Activated naive CD8-positive, alpha-beta T cell treated with anti-CD3 and anti-CD28 coated beads, Interleukin-2, amount 50 U/mL, for 16 hours (primary cell): ENCODE measurements at regions not wholly inside any gene's neighbourhood (a gene's known extent, or its start where the extent isn't known, plus 50 kb on each side); places are given as distances from the start of the nearest gene placed in this dataset.
"Not testable (repeated sequence)": the region's sequence is repeated elsewhere in the genome, so short reads cannot be mapped to it uniquely, and the experiment has no call there.

ENCODE experiments used
- DNase-seq: peaks from one replicate; pipeline ENCODE4 v3.0.0-alpha.2; 2020; ENCODE audit warnings: low read depth, low spot score

DNA sequence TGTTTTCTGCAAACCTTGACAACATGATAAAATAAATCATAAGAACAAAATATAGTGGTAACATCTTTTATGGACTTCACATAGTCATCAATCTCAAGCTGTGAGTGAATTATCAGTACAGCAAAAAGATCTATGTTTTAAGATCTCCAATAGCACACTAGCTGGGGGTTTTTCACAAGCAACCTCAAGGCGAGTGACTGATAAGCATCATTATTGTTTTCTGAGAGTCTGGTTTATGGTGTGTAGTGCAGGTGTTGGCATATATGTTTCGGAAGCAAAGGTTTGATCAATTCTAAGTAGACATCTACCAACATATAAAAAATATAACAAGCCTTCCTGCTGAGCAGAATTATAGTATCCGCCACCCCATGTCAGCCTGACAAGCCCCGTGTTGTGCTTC, 403.8 kb upstream of the MGMT start:
- DNase-seq, result no peak

DNA sequence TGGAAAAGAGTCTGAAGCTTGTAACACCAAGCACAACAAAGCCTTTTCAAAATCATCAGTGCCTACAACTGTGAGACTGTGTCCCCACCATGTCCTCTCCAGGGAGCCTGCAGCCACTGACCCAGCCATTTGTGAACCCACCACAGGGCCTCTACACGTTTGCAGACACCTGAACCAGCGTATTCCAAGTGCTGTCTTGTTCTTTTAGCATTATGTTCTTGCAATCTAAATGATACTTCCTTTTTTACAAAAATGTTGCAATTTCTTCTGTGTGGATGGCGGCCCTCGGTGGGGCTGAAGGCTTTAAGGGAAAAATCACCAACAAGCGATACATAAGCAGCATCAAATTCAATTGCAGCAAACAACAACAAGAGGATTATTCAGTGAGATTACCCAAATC, 403.2 kb upstream of the MGMT start:
- DNase-seq, result no peak

DNA sequence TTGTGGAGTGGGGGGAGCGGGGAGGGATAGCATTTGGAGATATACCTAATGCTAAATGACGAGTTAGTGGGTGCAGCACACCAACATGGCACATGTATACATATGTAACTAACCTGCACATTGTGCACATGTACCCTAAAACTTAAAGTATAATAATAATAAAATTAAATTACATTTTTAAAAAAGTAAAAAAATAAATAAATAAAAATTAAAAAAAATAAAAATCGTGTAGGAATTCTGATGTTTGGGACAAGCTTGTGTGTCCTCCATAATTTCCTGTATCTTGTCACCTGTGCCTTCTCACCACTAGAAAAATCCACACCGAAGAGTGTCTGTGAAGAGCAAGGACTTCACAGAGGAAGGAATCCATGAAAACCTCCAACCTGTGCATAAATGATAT, 400.5 kb upstream of the MGMT start:
- DNase-seq, result not testable (repeated sequence)

DNA sequence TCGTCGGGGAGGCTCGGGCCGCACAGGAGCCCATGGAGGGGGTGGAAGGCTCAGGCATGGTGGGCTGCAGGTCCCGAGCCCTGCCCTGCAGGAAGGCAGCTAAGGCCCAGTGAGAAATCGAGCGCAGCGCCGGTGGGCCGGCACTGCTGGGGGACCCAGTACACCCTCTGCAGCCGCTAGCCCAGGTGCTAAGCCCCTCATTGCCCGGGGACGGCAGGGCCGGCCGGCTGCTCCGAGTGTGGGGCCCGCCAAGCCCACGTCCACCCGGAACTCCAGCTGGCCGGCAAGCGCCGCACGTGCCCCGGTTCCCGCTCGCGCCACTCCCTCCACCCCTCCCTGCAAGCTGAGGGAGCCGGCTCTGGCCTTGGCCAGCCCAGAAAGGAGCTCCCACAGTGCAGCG, 395.6 kb upstream of the MGMT start:
- not testable (repeated sequence) for DNase-seq

DNA sequence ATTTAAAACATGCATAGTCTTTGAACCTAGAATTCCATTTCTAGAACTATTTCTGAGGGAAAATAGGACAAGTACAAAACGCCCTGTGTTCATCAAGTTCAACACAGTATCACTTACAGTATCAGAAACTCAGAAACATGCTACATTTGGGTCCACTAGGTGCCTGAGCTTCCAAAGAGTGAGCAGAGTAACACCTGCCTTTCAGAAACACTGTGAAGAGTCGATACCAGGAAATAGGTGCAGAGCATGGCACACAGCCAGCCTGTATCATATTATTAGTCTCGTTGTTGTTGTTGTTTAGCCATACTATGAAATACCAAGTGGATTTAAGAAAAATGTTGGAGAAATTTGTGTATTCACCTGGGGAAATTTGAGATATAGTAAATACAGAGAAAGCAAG, 392.1 kb upstream of the MGMT start:
- no peak for DNase-seq

DNA sequence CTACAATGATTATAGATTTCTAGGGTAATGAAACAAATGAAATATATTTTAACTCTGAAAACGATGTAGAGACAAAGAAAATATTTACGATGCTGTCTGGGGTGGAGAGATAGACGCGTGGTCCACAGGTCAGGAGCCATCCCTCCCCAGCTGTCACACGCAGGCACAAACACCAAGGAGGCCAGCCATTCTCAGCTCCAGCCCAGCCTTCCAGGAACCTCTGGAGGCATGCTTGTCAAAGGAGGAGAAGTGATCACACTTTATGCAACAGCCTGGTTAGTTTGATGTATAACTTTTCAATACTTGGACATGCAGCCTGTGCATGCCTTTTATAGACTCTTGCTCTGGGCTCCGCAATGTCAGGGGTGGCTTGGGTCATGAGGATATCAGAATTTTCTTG, 391.5 kb upstream of the MGMT start:
- DNase-seq, result no peak

DNA sequence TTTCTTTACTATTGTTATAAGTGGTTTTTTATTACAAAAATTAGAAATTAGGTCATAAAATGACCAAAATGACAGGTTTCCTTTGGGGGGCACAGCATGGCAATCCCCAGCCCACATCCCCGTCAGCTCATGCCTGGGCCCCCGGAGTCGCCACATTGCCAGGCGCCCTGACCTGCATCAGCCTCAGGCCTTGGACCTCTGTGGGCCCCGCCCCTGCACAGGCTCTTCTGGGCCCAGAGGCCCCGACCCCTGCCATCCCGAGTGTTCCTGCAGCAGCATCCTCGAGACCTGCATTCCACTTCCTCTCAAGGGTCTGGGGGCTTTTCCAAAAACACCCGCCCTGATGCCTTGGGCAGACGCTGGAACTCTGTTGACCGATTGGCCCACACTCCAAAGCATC, 391.1 kb upstream of the MGMT start:
- DNase-seq, result no peak

DNA sequence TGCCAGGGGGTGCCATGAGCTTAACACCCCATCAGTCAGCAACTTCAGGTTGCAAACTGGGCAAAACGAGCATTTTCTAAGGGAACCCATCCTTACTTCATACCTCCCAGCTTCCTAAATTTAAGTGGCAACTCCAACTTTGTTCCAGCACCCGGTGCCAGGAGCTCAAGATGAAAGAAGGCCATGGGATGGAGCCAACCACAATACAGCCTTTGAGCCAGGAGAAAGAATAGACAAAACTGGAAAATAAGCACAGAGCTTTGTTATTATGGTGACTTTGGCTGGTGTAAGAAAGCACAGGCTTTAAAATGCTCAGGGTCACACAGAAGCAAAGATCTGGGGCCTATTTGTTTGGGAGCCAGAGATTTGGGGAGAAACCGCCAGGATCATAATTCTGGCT, 388.7 kb upstream of the MGMT start:
- no peak for DNase-seq

DNA sequence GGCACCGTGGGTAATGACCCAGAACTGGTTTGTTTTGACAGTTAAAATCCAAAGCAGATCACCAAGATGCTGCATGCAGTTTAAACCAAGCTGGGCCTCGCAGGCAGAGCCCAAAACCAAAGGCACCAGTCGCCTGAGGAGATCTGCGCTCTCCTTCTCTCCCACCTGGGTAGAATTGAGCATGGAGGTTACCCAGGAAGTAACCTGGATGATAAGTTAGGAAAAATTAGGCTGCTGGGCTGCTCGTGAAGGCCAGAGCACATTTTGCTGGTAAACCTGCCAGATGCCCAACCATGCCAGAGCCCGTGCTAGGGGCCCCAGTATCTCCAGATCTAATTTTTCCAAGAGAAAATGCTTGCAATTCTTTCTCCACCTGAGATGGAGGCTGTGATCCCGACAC, 388.3 kb upstream of the MGMT start:
- DNase-seq, result no peak

DNA sequence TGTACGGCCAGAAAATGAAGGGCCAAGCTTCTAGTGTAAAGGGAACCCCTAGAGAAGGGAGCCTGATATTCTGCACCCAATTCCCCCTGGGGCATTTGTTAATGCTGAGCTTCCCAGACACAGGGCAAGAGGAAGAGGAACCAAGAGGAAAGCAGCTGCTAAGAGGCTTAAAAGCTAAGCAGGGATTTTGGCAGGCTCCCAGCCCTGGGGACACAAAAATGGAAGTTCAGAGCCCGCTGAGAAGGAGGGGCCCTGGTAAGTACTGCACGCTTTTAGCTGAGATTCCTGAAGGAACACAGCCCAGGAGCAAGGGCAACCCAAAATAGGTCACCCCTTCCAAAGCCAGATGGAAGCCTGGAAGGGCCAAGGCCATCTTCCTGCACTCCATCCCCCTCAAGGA, 387.3 kb upstream of the MGMT start:
- no peak for DNase-seq

DNA sequence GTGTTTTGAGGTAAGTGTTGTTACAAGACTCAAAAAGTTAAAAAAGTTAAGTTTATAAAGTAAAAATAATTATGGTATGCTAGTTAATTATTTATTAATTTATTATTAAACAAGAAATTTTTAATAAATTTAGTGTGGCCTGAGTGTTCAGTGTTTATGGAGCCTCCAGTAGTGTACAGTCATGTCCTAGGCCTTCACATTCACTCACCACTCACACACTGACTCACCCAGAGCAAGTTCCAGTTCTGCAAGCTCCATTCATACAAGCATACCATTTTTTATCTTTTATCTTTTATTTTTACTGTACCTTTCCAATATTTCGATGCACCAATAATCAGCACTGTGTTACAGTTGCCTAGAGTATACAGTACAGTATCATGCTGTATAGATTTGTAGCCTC, 381.2 kb upstream of the MGMT start:
- no peak for DNase-seq

DNA sequence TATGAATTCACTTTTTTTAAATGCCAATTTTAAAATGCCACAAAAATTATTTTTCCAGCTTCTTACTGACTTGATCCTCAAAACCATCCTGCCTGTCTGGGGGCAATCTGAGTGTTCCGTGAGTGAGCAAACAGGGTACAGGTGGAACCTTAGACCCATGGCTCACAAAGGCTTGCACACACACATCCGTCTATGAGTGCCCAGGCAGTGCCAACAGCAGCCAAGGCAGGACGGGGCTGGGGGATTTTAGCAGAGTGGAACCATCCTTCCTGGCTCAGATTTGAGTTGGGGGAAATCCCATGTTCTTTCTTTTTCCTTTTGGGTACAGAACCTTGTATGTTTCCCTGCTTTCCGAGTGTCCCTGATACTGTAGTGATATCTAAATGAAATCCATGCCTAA, 377.7 kb upstream of the MGMT start:
- DNase-seq, result no peak

DNA sequence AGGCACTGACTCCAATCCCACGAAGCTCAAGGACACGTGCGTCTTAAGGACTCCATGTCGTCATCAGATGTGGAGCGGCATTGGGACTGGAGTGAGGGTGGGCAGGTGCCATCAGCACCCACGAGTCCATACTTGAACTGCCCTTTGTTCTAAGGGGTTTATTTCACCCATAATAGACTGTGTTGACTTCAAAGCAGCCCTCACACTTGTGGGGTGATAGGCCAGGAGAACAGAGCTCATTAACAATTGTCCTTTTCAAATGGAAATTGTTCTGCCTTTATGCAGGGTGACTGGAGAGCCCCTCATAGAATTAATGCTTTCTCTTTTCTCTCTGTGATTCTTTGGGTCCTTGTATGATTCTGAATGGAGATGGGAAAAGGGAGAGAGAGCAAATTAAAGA, 376.9 kb upstream of the MGMT start:
- DNase-seq, result no peak

DNA sequence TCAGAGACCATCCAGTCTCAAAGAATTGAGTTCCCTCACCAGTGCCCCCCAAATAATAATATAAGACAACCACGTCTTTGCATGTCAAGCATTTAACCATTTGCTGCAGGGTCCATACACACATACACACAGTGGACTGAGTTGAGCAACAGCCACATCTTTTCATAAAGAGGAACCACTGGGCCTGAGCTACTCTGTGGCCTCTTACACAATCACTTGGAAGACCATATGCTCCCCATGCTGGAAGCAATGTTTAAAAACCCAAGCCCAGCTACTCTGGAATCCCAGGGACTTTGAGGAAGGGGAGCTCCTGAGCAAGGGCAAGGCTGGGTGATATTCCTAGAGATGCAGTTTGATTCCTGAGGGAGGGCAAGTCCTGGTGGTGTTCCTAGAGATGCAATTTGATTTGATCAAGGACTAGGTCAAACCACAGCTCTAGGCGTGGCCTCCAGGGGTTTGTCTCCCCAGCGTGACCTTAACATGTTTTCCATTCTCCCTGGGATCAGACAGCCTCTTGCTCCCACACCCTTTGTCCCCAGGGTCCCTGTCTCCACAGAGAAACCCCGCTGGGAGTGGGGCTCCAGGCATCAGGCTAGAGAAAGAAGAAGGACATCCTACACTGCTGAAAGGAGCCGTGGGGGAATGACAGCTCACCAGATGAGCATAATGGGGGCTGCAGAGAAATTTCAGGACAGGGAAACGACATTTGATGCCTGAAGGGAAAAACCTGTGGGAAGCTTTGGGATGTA, 376.2 kb upstream of the MGMT start:
- DNase-seq, result no peak

DNA sequence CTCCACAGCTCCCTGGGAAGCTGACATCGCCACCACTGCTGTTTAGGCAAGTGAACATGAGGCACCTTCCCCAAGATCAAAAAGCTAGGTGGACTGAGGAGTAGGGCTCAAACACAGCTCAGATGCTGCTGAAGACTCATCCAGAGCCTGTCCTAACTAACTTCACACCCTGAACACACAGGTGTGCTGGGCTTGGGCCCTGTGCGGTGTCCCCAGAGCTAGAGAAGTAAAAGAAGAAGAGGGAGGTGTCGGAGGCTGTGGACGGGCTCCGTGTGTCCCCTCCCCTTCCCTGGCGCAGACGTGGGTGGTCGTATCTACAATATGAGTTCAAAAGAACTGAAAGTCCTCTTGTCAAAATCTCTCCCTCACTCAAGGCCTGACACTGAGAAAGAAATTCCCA, 373.4 kb upstream of the MGMT start:
- no peak for DNase-seq

DNA sequence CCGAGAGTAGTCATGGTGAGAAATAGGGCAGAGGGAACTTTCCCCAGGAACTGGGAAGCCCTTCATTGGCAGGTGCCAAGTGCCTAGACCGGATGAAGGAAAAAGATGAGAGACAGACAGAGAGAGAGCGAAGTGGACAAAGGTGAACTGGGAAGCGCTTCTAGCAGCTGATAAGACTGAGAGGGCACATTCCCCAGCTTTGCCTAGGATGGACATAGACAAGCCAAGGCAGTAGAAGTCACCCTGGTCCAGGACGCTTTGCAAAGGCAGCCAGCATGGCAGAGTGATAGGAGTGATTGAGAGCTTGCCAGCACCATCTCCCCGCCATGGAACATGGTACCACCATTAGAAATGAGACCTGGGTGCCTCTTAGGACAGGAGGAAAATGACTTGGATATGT, 372.8 kb upstream of the MGMT start:
- no peak for DNase-seq

DNA sequence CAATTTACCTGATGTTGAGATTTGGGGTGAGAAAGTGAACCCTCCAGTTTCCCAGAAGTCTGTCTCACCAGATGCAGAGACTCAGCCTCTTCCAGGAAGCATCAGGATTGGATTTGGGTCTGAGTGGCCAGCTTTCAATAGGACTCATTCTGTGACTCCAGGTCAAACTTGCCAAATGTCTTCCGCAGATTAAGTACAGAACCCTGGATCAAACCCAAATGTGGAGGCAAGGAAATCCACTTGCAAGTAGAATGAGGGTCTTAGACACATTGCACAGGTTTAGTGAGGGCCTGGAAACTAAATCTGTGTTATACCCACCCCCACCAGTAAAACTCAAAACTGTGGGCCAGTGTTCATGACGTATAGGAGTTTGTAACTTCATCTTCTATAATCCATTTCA, 372.2 kb upstream of the MGMT start:
- no peak for DNase-seq

DNA sequence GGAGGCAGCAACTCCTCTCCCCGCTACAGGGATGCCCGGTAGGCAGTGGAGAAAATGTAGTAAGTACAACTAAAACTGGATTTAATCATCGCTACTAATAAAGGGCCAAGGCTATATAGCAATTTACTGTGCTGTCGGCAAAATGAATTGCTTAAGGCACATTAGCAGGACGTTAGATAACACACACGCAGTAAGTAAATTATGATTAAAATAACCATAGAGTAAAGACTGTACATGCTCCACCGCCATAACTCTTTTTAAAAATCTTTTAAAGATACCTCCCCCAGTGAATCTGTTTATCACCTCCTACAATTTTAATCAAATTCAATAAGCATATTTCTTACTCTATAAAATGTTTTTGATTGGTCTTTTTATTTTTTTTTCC, 371.4 kb upstream of the MGMT start:
- no peak for DNase-seq

DNA sequence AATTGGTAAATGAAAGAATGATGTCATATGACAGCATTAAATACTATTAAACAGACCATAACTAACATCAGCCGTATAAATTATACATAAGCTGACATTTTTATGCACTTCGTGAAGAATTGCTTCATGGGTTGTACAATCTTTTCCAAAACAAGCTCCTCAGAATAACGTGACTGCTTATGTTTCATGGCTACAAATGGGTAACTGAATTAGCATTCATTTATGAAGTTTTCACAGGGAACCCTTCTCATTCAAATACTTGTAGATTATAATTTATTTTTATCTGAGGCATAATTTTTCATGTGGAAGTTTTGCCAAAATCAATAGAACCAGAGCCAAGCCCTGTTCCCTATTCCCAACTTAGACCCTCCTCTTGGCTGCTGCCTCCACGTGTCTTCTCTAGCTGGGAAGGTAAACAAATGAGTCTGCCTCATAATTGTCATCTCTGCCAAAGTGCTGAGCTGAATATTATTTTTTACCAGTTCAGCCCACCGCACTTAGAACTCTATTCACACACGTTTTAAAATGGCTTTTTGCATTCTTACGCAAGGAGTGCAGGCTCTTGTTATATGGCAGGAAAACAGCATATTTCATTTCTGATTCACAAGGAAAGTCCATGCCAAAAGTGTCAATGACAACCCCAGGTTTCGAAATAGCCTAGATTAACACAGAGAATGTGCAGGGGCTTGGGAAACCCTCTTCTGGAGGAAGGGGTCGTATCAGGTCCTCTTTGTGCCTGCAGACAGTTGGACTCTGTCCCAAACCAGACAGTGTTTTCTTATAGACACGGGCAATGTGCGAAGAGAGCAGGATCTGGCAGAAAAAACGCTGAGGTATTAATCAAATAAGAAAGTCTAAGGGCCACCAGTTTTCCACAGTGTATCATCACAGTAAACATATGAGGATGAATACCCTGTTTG, 370.7 kb upstream of the MGMT start:
- DNase-seq, result no peak

DNA sequence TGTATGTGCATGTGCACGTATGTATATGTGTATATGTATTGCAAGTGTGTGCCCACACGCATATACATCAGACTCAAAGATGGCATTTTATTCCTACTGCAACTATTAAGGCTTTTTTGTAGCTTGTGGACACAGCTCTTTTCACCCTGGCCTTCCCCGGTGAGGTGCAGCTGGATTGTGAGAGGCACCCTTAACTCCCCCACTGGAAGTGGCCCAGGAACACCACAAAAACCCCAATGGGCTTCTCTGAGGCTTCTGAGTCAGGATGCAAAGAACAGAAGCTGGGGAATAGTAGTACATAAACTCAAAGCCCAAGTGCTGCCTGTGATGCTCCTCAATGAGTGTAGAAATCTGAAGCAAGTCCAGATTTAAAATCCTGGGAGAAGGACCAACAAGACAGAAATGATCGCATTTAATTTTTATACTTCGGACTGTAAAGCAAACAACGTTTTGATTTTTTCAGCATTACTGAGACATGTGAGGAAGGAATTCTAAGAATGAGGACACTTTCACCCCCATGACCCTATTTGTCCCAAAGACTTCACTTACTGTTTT, 369.2 kb upstream of the MGMT start:
- no peak for DNase-seq

DNA sequence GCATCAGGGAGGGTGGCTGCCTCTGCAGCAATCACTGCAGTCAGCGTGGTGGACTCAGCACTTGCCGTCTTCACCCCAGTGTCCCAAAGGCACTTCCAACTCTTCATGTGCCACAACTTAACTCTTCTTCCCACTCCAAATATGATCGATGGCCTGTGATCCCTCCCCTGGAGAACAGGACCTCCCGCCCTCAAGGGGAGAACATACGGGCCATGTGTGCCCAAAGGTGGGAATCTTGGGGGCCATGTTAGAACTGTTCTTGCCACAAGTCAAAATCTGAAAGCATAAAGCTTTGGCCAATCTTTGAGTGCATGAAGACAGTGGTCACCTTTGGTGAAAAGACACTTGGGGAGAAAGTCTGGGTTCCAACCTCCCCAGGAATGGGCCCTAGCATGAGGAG, 368.5 kb upstream of the MGMT start:
- no peak for DNase-seq

DNA sequence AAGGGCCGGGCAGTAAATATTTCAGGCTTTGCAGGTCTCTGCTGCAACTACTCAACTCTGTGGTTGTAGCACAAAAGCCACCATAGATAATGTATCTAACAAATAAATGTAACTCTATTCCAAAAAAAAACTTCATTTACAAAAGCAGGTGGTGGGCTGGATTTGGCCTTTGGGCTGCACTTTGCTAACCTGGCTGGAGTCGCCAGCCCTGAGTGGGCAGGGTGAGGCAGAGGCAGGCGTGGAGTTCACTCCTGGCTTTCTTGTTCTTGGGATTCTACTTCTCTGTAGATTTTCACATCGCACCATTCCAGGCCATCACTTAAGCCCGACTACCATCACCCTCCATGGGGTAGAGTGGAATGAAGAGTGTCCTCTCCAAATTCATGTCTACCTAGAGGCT, 367.6 kb upstream of the MGMT start:
- DNase-seq, result no peak

DNA sequence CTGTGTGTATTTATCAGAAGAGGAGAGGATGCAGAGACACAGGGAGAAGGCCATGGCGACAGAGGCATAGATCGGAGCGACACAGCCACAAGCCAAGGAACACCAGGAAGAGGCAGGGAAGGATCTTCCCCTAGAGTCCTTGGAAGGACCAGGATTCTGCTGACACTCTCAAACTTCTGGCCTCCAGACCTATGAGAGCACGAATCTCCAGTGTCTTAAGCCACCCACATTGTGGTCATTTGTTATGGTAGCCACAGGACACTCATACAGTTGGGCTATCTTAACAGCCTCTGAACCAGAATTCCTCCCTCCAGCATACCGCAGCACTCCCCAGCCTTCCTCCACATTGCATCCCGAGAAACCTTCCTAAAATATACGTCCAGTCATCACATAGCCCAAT, 367.0 kb upstream of the MGMT start:
- no peak for DNase-seq
